H54 (cell line): ENCODE measurements at regions not wholly inside any gene's neighbourhood (a gene's known extent, or its start where the extent isn't known, plus 50 kb on each side); places are given as distances from the start of the nearest gene placed in this dataset.
"Not testable (repeated sequence)": the region's sequence is repeated elsewhere in the genome, so short reads cannot be mapped to it uniquely, and the experiment has no call there.

Source experiments
- DNase-seq: peaks from one replicate; pipeline ENCODE4 v3.0.0; 2011; ENCODE audit warnings: low spot score, mixed read lengths; ENCODE audit not compliant: insufficient read length
- FAIRE-seq: peaks from 3 replicates; lab custom pipeline; 2011; peaks lifted over from hg19 to GRCh38; lab: Jason Lieb, UNC
- POLR2A ChIP-seq: IDR thresholded peaks from 2 replicates; pipeline ENCODE4 v1.6.1; 2011; ENCODE audit warnings: low read depth, mild to moderate bottlenecking, low read length

DNA sequence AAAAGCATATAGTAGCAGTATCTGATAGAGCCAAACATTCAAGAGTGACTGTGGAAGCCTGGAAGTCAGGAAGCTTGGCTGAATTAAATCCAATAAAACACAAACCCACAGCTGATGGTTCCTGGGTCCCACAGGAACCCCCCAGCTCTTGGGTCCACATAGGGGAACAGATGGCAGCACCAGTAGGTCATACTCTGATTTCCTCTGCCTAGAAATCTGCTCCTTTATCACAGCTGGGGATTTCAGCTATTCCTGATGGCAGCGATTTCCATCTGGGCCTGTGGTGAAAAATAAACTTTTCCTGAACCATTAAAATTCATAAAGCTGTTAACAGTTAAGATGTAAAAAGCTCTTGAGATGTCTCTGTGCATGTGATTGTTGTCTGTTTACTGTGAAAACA is 202.0 kb upstream of the FRMD6 start:
- DNase-seq (no peak), FAIRE-seq (no peak)
- TF ChIP-seq POLR2A: no peak

DNA sequence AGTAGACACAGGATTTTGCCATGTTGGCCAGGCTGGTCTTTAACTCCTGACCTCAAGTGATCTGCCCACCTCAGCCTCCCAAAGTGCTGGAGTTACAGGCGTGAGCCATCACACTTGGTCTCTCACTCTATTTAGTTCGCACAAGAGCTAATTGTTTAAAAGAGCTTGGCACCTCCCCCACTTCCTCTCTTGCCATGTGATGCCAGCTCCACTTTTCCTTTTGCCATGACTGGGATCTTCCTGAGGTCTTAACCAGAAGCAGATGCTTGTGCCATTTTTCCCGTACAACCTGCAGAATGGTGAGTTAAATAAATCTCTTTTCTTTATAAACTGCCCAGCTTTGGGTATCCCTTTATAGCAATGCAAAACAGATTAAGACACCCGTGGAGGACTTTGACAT is 200.1 kb upstream of the FRMD6 start:
- no peak for TF ChIP-seq POLR2A
- no peak for FAIRE-seq
- DNase-seq: no peak

DNA sequence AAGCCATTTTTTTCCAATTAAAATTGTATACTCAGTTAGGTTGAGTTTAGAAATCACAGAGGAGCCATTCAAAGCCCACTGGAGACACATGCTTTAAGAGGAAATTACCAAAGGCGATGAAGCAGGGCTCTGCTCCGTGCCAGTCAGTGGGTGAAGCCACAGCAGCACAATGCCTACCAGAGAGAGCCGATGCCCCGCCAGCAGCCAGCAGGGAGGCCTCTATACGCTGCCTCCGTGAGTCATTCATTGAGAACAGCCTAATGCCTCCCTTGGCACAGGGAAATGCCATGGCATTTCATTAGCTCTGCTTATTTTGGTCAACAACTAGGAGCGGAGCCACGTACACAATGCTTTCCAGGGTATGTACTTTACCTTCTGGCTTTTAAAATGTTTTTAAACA is 197.8 kb upstream of the FRMD6 start:
- DNase-seq (peak; percentile 49), FAIRE-seq (peak; percentile 95)
- no peak for TF ChIP-seq POLR2A

DNA sequence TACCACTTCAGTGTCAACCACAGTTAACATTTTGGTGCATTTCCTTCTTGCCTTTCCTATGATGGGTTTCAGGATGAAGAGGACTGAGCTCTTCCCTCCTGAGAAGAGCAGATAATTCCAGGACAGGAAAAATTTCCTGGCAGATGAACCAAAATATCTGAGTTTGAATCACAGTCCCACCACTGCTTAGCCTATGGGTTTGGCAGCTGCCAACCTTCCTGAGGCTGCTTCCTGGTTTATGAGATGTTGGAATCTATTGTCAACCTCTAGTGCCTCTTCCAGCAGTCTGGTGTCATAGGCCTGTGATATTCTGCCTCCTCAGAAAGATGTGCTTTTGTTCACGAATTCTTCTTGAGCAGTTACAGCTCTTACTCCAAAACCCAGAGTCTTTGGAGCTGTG is 197.4 kb upstream of the FRMD6 start:
- DNase-seq: no peak
- no peak for TF ChIP-seq POLR2A
- FAIRE-seq: peak; percentile 6

DNA sequence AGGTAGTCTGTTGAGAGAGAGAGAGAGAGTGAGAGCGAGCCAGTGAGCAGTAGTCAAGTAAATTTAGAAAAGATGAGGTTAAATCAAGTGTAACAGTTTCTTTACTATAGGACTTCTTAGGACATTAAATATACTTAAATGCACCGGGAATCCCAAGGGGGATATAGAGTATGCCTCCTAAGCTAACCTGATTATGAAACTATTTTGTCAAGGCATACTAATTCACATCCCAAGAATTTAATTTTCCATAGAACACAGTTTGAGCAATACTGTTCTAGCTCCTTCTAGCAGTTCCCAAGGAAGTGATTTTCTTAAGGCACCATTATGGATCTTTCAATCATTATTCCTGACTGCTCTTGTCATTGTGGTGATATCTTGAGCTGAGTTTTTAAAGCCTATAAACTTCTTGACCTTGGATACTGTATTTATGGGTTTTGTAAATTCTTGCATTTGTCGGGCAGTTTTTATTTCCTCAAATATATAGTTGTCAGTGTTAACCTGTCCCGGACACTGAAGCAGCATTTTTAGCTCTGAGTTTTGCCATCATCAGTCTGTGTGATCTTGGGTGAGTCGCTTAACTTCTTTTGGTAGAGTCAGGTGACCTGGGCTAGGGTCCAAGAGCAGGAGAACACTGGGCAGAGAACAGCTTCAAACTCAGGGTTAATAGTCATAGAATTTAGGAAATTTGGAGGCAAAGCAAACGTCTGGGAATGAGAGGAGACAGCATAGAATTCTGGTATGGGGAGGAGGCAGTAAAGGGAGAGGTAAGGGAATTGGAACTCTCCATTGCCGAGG is 196.5 kb upstream of the FRMD6 start:
- no peak for DNase-seq
- peak; percentile 20 for FAIRE-seq
- no peak for TF ChIP-seq POLR2A

DNA sequence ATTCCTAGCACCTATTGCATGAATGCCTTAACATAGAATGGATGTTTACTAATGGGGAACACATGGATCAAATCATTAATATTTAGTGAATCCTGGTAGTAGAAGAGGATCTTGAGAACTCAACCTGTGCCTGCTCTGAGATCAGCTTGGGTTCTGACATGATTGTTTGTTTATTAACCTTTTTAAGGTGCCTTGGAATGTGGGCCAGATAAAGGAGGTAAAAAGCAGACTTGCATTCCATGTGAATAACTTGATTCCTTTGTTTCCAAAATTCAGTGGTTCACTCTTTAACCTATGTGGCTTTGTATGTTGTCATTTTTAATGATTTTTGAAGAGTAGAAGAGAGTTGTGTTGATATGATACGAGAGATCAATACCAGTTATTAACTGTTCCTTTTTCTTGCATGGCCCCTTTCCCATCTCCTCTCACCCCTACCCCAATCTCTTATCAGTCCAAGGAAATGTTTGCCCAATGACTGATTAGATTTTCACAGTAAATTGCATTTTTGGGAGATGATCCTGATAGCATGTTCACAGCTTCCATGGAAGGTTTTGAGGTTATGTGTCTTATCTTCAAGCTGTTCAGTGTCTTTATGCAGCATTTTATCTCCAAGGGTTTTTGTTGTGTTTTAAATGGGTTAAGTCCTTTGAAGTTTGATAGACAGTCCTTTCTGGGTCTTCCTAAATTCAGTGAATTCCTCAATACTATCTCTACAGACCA is 193.7 kb upstream of the FRMD6 start:
- FAIRE-seq (peak; percentile 53), DNase-seq (no peak)
- no peak for TF ChIP-seq POLR2A

DNA sequence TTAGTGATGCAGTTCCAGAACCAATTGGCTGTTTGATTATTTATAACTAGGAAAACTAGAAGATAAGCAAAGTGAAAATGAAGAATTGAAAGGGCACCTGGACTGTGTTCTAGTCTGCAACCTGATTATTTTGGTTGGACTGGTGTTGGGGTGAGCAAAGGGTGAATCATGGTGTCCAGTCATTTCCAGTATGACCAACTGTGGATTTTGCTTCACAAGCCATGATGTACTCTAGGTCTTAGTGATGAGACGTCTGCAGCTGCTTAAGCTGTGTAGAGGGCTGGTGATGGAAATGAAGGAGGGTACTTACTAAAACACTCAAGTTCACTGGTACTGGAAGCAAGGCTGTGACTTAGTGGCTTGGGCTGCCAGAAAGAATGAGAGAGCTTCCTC is 193.2 kb upstream of the FRMD6 start:
- FAIRE-seq (peak; percentile 99), DNase-seq (peak; percentile 35)
- no peak for TF ChIP-seq POLR2A

DNA sequence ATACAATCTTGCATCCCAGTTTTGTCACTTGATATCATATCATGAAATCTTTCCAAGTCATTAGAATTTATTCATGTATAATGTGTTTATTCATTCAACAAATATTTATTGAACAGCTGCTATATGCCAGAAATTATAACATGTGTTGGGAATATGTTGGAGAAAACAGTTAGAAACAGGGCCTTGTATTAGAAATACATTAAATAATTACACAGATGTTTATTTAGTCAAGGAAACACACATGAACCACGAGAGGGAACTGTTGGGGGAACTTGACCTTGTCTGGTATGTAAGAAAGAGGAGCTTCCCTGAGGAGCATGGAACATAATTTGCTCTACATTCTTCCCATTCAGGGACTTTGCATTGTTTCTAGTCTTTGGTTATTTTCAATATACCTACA is 191.7 kb upstream of the FRMD6 start:
- DNase-seq (no peak), FAIRE-seq (no peak)
- TF ChIP-seq POLR2A: no peak

DNA sequence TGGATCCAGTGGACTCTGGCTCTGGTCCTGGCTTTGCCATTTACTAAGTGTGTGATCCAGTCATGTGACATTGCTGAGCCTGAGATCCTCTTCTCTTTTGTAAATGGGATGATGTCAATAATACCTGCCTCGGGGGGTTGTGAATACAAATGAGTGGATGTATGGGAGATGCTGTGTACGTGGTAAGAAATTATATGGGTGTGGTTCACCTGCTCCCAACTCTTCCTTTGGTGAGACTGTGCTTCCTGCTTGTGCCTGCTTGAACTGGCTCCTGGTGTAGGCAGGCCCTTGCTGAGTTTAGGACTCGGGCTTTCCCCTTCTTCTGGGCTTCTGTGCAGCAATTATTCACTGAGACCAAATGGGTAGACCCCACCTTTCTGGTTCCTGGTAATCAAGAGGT is 189.5 kb upstream of the FRMD6 start:
- FAIRE-seq (no peak), DNase-seq (no peak)
- no peak for TF ChIP-seq POLR2A

DNA sequence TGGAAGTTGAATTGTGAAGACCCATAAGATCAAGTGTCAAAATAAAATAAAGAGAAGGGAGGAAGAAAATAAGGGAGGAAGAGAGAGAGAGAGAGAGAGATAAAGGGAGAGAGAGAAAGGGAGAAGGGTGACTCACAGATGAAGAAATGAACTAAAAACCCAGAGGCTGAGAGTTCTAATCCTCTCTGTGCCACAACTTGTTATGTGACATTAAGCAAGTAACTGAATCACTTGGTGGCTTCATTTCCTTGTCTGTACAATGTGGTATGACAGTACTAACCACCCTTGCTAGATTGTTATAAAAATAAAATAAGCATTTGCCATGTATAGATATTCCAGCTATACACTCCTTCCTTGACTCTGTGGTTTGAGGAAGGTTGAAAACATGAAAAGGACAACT is 189.0 kb upstream of the FRMD6 start:
- no peak for TF ChIP-seq POLR2A
- DNase-seq (no peak), FAIRE-seq (no peak)

DNA sequence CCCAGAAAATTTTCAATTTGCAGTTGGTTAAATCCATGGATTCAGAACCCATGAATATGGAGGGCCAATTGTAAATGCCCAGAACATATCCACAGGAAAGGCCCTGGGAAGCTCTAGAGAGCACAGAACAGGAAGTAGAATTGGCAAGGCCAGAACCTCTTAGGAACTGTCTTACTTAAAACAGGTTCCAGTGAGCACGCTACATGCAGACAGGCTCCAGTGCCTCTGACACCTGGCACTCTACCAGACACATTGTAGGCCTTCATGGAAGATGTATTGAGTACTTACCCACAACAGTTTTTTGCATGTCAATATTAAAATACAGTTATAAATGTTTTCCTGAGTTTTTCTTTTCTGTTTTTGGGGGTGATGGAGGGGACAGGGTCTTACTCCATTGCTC is 188.2 kb upstream of the FRMD6 start:
- TF ChIP-seq POLR2A: no peak
- FAIRE-seq: no peak
- DNase-seq: no peak

DNA sequence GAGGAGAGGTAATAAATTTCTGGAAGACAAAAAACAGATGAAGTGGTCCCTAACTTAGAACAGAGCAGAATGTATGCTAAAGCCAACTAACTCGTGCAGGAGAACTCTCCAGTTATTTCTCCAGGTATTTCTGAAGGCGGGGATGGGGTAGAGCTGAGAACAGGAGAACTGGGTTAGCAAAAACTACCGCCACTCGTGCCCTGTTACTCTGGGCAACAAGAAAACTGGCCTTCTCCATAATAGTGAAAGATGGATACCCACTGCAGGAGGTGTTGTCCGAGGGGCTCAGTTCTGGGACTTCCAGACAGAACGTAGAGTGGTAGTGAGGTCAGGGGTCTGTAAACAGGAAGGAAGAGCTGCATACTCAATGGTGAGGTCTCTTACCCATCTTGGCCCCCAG is 187.3 kb upstream of the FRMD6 start:
- no peak for TF ChIP-seq POLR2A
- no peak for DNase-seq
- FAIRE-seq: no peak

DNA sequence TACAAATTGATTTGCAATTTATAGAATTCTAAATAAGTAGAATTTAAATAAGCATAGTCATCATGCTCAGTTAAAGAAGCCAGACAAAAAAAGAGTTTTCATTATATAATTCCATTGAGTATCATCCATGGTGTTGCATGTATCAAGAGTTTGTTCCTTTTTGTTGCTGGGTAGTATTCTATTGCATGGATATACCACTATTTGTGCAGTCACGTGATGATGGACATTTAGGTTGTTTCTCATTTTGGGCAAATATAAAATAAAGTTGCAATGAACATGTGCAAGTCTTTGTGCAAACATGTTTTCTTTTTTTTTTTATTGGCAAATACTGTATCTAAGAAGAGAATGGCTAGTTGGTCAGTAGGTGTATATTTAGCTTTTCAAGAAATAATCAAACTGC is 186.2 kb upstream of the FRMD6 start:
- no peak for TF ChIP-seq POLR2A
- FAIRE-seq: no peak
- no peak for DNase-seq

DNA sequence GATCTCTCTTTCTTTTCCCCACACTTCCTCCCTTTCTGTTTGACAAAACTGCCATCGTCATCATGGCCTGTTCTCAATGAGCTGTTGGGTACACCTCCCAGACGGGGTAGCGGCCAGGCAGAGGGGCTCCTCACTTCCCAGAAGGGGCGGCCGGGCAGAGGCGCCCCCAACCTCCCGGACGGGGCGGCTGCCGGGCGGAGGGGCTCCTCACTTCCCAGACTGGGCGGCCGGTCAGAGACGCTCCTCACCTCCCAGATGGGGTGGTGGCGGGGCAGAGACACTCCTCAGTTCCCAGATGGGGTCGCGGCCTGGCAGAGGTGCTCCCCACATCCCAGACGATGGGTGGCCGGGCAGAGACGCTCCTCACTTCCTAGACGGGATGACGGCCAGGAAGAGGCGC is 184.3 kb upstream of the FRMD6 start:
- FAIRE-seq, DNase-seq: not testable (repeated sequence)

DNA sequence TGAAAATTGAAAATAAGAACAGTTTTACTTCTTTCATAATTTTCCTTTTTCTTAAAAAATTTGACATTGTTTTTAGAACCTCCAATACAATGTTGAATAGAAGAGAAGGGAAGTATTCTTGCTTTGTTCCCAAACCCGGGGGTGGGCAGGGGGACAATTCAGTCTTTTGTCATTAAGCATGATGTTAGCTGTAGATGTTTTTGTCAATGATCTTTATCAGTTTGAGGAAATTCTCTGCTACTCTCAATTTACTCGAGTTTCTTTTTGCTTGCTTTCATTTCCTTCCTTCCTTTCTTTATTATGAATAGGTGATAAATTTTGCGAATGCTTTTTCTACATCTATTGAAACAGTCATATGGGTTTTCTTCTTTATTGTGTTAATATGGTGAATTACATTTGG is 183.2 kb upstream of the FRMD6 start:
- DNase-seq (no peak), FAIRE-seq (no peak)
- no peak for TF ChIP-seq POLR2A
